Activated T-helper 1 cell treated with anti-CD3 and anti-CD28 coated beads, Interleukin-12 subunit alpha, Interleukin-12 subunit beta, Interleukin-2, Interleukin-4 antibody, amounts not matched to agents 30 ng/mL and 10 ng/mL and 1 ng/mL, durations not matched to agents 14 hours and 24 hours and 36 hours (primary cell): ENCODE measurements at regions not wholly inside any gene's neighbourhood (a gene's known extent, or its start where the extent isn't known, plus 50 kb on each side); places are given as distances from the start of the nearest gene placed in this dataset.

Source experiments
- DNase-seq: peaks from one replicate; pipeline ENCODE4 v3.0.0; 2021; ENCODE audit warnings: low spot score
- H3K27ac Mint-ChIP-seq: one replicate; pipeline ENCODE4 v1.8.0; 2021; ENCODE audit warnings: mild to moderate bottlenecking, mixed read lengths
- H3K27me3 Mint-ChIP-seq: one replicate; pipeline ENCODE4 v1.8.0; 2022; ENCODE audit warnings: mild to moderate bottlenecking, moderate library complexity, mixed read lengths; ENCODE audit not compliant: insufficient read depth
- H3K36me3 Mint-ChIP-seq: one replicate; pipeline ENCODE4 v1.8.0; 2021; ENCODE audit warnings: low read depth, mixed read lengths
- H3K4me1 Mint-ChIP-seq: one replicate; pipeline ENCODE4 v1.8.0; 2021; ENCODE audit warnings: low read depth, mixed read lengths
- H3K4me3 Mint-ChIP-seq: one replicate; pipeline ENCODE4 v1.8.0; 2021; ENCODE audit warnings: mild to moderate bottlenecking, moderate library complexity, mixed read lengths
- H3K9me3 Mint-ChIP-seq: one replicate; pipeline ENCODE4 v1.8.0; 2021; ENCODE audit warnings: mixed read lengths
- intact Hi-C: fragments of 100-400 bp; cut with micrococcal nuclease; formaldehyde crosslinking; loops from one replicate; pipeline ENCODE4 v1.15.1; 2024

DNA sequence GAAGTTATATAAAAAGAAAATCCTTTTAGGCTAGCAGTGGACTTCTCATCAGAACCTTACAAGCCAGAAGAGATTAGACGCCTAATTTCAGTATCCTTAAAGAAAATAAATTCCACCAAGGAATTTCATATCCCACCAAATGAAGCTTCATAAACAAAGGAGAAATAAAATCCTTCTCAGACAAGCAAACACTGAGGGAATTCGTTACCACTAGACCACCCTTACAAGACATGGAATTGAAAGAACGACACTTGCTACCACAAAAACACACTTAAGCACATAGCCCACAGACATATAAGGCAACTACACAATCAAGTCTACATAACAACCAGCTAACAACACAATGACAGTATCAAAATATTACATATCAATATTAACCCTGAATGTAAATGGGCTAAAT is 299.2 kb downstream of the TOX3 start:
- intact Hi-C loops, result no loop called here
- Mint-ChIP-seq H3K4me3 (no peak overlapping the region), H3K27me3 (no peaks in the 10 kb centered on the region), H3K27ac (no peak overlapping the region), H3K9me3 (peaks cover 7% of the 10 kb centered on the region), H3K36me3 (no peaks in the 10 kb centered on the region), H3K4me1 (no peaks in the 10 kb centered on the region)
- no peak for DNase-seq

GRCh38 chr16:52238710-52239109 is 308.2 kb downstream of the TOX3 start:
- no peak for DNase-seq
- peaks cover 3% of the 10 kb centered on the region for H3K9me3 Mint-ChIP-seq
- H3K4me3 Mint-ChIP-seq, result no peak overlapping the region
- no peaks in the 10 kb centered on the region for H3K27me3 Mint-ChIP-seq
- no peaks in the 10 kb centered on the region for H3K36me3 Mint-ChIP-seq
- no peak overlapping the region for H3K27ac Mint-ChIP-seq
- no peaks in the 10 kb centered on the region for H3K4me1 Mint-ChIP-seq
- intact Hi-C loops, result no loop called here

GRCh38 chr16:52237823-52238222 is 309.1 kb downstream of the TOX3 start:
- Mint-ChIP-seq H3K9me3 (peaks cover 3% of the 10 kb centered on the region), H3K27me3 (no peaks in the 10 kb centered on the region), H3K4me3 (no peak overlapping the region), H3K27ac (no peak overlapping the region), H3K36me3 (no peaks in the 10 kb centered on the region), H3K4me1 (no peaks in the 10 kb centered on the region)
- DNase-seq, result no peak
- intact Hi-C loops, result no loop called here

DNA sequence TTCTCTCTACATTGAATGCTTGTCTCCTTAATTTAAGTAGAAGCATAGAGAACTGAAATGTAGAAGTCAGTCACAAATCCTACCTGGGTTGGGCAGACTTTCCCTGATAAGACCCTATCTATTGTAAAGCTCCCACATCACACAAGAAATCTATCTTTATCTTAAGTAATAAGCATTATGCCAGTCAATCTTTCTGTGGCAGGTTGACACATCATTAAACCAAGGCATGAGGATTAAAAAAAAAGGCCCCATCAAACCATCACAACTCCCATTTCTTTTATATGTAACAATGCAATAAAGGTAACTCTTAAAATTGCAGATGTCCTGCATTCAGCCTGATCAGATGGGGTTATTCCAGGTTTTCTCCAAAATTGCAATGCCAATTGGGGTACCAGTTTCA is 311.8 kb downstream of the TOX3 start:
- intact Hi-C loops, result no loop called here
- H3K27ac Mint-ChIP-seq, result no peak overlapping the region
- H3K36me3 Mint-ChIP-seq, result no peaks in the 10 kb centered on the region
- H3K27me3 Mint-ChIP-seq, result no peaks in the 10 kb centered on the region
- no peaks in the 10 kb centered on the region for H3K4me1 Mint-ChIP-seq
- DNase-seq, result no peak
- no peak overlapping the region for H3K4me3 Mint-ChIP-seq
- no peaks in the 10 kb centered on the region for H3K9me3 Mint-ChIP-seq

- no peak for DNase-seq
- H3K4me3 Mint-ChIP-seq, result no peak overlapping the region
- intact Hi-C loops, result no loop called here
- H3K9me3 Mint-ChIP-seq, result no peaks in the 10 kb centered on the region
- H3K27ac Mint-ChIP-seq, result no peak overlapping the region
- no peaks in the 10 kb centered on the region for H3K27me3 Mint-ChIP-seq
- no peaks in the 10 kb centered on the region for H3K36me3 Mint-ChIP-seq
- no peaks in the 10 kb centered on the region for H3K4me1 Mint-ChIP-seq
Observed at GRCh38 chr16:52234626-52235025, 312.3 kb downstream of the TOX3 start.

DNA sequence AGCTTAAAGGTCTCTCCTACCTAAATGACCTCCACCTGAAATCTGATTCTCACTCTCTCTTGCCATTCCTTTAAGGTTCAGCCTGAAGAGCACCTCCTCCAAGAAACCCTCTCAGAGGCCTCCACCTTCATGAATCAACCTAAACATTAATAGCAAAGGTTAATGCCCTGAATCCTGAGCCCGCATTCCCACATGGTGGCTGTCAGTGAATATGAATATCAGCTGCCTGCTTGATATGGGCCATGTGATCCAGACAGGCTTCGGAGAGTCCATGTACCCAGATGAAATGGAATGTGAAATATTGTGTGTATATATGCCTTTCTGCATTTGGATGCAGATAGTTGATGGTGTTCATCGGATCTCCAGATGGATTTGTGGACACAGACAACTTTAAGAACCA is 317.5 kb downstream of the TOX3 start:
- no peak overlapping the region for H3K27ac Mint-ChIP-seq
- H3K4me3 Mint-ChIP-seq, result no peak overlapping the region
- no peaks in the 10 kb centered on the region for H3K27me3 Mint-ChIP-seq
- no peak for DNase-seq
- no peaks in the 10 kb centered on the region for H3K4me1 Mint-ChIP-seq
- no peaks in the 10 kb centered on the region for H3K36me3 Mint-ChIP-seq
- H3K9me3 Mint-ChIP-seq, result no peaks in the 10 kb centered on the region
- intact Hi-C loops, result no loop called here

GRCh38 chr16:52227851-52228250 is 319.1 kb downstream of the TOX3 start:
- DNase-seq, result no peak
- Mint-ChIP-seq H3K36me3 (no peaks in the 10 kb centered on the region), H3K27me3 (no peaks in the 10 kb centered on the region), H3K4me3 (no peak overlapping the region), H3K27ac (no peak overlapping the region), H3K9me3 (no peaks in the 10 kb centered on the region), H3K4me1 (no peaks in the 10 kb centered on the region)
- intact Hi-C loops, result no loop called here

DNA sequence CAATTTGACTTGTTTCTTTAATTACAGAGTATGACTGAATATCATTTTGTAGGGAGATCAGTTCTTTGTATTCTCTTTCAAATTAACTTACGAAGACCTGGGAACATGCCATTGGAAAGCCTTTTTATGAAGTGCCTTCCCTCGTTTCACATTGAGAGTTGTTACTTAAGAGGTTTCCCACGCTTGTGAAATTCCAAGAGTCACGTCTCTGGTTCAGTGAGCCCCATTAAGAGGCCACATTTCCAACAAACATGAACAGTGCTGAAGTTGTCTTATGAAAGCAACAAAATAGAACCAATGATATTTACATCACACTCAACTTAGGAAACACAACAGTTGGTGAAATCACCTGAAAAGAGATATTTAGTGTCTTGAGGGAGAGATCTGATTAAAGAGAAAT is 334.1 kb downstream of the TOX3 start:
- H3K4me3 Mint-ChIP-seq, result no peak overlapping the region
- H3K27me3 Mint-ChIP-seq, result no peaks in the 10 kb centered on the region
- no peak overlapping the region for H3K27ac Mint-ChIP-seq
- intact Hi-C loops, result no loop called here
- no peak for DNase-seq
- no peaks in the 10 kb centered on the region for H3K36me3 Mint-ChIP-seq
- peaks cover 16% of the 10 kb centered on the region for H3K9me3 Mint-ChIP-seq
- no peaks in the 10 kb centered on the region for H3K4me1 Mint-ChIP-seq

DNA sequence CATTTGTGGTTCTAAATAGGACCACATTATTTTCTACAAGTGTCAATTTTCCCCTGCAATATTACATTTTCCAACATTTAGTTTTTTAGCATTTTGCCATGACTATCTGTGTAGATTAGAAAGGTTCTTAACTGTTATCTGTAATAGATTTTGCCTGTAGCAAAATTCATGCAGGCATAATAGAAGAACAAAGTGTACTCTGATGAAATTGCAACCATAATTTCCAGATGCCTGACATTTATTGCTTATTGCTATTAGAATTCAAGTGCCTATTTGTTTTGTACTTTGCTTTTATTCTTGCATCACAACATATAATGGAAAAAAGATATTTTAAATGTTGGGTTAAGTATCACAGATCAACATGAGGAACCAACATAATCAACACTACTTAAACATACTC is 337.7 kb downstream of the TOX3 start:
- intact Hi-C loops, result no loop called here
- Mint-ChIP-seq H3K9me3 (peaks cover 8% of the 10 kb centered on the region), H3K36me3 (no peaks in the 10 kb centered on the region), H3K4me1 (no peaks in the 10 kb centered on the region), H3K4me3 (no peak overlapping the region), H3K27ac (no peak overlapping the region), H3K27me3 (no peaks in the 10 kb centered on the region)
- no peak for DNase-seq

DNA sequence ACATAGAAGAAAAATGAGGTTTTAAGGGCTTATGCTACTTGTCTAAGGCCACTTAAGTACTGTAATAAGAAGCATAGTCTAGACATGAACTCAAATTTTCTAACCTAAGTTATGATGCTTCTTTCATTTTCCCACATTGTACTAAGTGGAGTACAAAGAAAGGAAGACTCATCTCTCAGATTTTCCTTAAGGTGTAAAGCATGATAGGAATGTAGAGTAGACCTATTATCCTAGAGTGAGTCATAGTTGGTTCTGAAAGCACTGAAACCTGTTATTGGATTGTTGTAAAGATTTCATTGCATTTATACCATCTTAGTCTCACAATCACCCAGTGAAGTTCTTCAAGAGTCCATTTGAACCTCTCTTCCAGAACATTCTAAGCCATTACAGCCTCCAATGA is 343.8 kb downstream of the TOX3 start:
- Mint-ChIP-seq H3K4me3 (no peak overlapping the region), H3K27ac (no peak overlapping the region), H3K36me3 (no peaks in the 10 kb centered on the region), H3K4me1 (no peaks in the 10 kb centered on the region), H3K27me3 (no peaks in the 10 kb centered on the region), H3K9me3 (peaks cover 3% of the 10 kb centered on the region)
- intact Hi-C loops, result no loop called here
- DNase-seq, result no peak

DNA sequence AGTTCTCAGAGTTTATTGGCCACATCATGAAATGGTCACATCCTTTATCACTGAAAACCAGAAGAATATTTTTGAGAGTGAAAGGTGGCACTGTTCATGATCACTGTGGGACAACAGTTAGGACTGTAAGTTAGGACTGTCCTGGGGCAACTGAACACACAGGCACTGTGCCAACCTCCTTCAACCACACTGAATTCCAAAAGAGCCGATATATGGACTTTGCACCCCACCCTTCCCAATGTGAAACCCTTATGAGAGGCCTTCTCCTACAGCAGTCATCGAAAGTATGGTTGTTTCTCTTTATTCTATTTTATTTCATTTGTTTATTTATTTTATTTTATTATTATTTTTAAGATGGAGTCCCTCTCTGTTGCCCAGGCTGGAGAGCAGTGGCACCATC is 353.5 kb downstream of the TOX3 start:
- no peaks in the 10 kb centered on the region for H3K4me1 Mint-ChIP-seq
- no peak for DNase-seq
- intact Hi-C loops, result no loop called here

GRCh38 chr16:52191531-52192134 is 355.3 kb downstream of the TOX3 start:
- intact Hi-C loops, result loop anchor here (2.0 kb wide), 1 partner anchor 1091 kb away; no protein-coding TSS in a partner anchor
- Mint-ChIP-seq H3K9me3 (no peaks in the 10 kb centered on the region), H3K36me3 (no peaks in the 10 kb centered on the region), H3K4me3 (no peak overlapping the region), H3K27me3 (no peaks in the 10 kb centered on the region), H3K4me1 (no peaks in the 10 kb centered on the region), H3K27ac (no peak overlapping the region)
- DNase-seq, result peak; percentile 11

More for the DNA sequence above, 353.5 kb downstream of the TOX3 start:
- H3K36me3 Mint-ChIP-seq, result no peaks in the 10 kb centered on the region
- H3K27me3 Mint-ChIP-seq, result no peaks in the 10 kb centered on the region
- no peaks in the 10 kb centered on the region for H3K9me3 Mint-ChIP-seq
- H3K4me3 Mint-ChIP-seq, result no peak overlapping the region
- no peak overlapping the region for H3K27ac Mint-ChIP-seq

DNA sequence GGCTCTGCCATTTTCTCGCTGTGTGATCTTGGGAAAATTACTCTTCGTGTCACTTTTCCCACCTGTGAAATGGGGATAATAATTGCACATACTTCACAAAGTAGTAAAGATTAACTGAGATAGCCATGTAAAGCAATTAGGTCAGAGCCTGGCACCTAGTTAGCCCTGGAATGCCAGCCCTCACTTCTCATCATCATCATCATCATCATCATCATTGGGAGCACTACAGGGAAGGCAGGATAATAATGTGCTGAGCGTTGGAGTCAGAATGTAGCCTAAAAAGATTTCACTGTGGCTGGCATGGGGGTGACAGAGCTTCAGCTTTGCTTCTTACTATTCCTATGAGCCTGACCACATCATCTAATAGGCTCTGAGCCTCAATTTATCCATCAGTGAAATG is 362.6 kb downstream of the TOX3 start:
- DNase-seq, result no peak
- no peak overlapping the region for H3K4me3 Mint-ChIP-seq
- H3K9me3 Mint-ChIP-seq, result peaks cover 3% of the 10 kb centered on the region
- intact Hi-C loops, result no loop called here
- no peaks in the 10 kb centered on the region for H3K27me3 Mint-ChIP-seq
- no peaks in the 10 kb centered on the region for H3K4me1 Mint-ChIP-seq
- H3K36me3 Mint-ChIP-seq, result no peaks in the 10 kb centered on the region
- no peak overlapping the region for H3K27ac Mint-ChIP-seq

- Mint-ChIP-seq H3K36me3 (no peaks in the 10 kb centered on the region), H3K9me3 (peaks cover 3% of the 10 kb centered on the region), H3K27ac (no peak overlapping the region), H3K4me1 (no peaks in the 10 kb centered on the region), H3K4me3 (no peak overlapping the region), H3K27me3 (no peaks in the 10 kb centered on the region)
- intact Hi-C loops, result no loop called here
- no peak for DNase-seq
Observed at GRCh38 chr16:52182840-52183239, 364.1 kb downstream of the TOX3 start.
